Psoas muscle (tissue), 7 donors: ENCODE measurements at regions not wholly inside any gene's neighbourhood (a gene's known extent, or its start where the extent isn't known, plus 50 kb on each side); places are given as distances from the start of the nearest gene placed in this dataset.

Experiments
- ATAC-seq, 4 donors: fragments of 200-7000 bp; cut with Tn5 transposase; one replicate each; pipeline ENCODE4 v1.9.1; 2020; ENCODE audit warnings: moderate library complexity in 3 of 4, mild to moderate bottlenecking in 2 of 4
- DNase-seq, 2 donors: peaks; one replicate each; pipeline ENCODE4 v3.0.0-alpha.2; 2020
- H3K27ac ChIP-seq: fragments of 200-600 bp; one replicate; pipeline ENCODE4 v1.8.0; 2022
- H3K27me3 ChIP-seq, 3 donors: fragments of 200-600 bp in 1 of 3; one replicate each; pipeline versions ENCODE4 v1.6.1 to v1.8.0; 2013 to 2022; ENCODE audit warnings: low read length in 2 of 3, mild to moderate bottlenecking in 2 of 3, moderate library complexity in 1 of 3; ENCODE audit not compliant: insufficient read depth in 3 of 3
- H3K36me3 ChIP-seq, 2 donors: fragments of 200-600 bp in 1 of 2; one replicate each; pipeline versions ENCODE4 v1.6.1 to v1.8.0; 2013 to 2022; ENCODE audit warnings: low read depth in 1 of 2, mild to moderate bottlenecking in 1 of 2, moderate library complexity in 1 of 2; ENCODE audit not compliant: insufficient read depth in 1 of 2
- H3K4me1 ChIP-seq: fragments of 200-600 bp; one replicate; pipeline ENCODE4 v1.8.0; 2022
- H3K4me3 ChIP-seq: fragments of 200-600 bp; one replicate; pipeline ENCODE4 v1.8.0; 2022; ENCODE audit warnings: mild to moderate bottlenecking
- H3K9me3 ChIP-seq: fragments of 200-600 bp; one replicate; pipeline ENCODE4 v1.8.0; 2022
- WGBS, 3 donors: extraction: QIAGEN DNeasy Blood & Tissue Kit; methylation state at CpG; one replicate each; pipeline versions ENCODE4 v1.1.6 to v1.1.7; 2013; 5-methylcytosine and 5-hydroxymethylcytosine counted together
- intact Hi-C, 2 donors: fragments of 100-400 bp; cut with DNase I; formaldehyde crosslinking; loops; one replicate each; pipeline versions ENCODE4 v1.11.0 to v1.14.2; 2022
- TF ChIP-seq, protein P1 (sequence below): fragments of 200-600 bp; IDR thresholded peaks from one replicate; pipeline ENCODE4 v1.8.0; 2022; ENCODE audit warnings: antibody characterized with exemption
- donor health status: healthy with polysubstance abuse.
- donor health status: DM: no; HTN: no; CAD: no; lungs with moderate emphysema.
- donor health status: Bipolar disorder and iron deficiency.
- donor health status: healthy.
- donor health status: DM: yes; HTN: yes; CAD: no.
- donor health status: DM: no; HTN: no; CAD: no.
- donor health status: DM: yes; HTN: yes; CAD: no.

DNA sequence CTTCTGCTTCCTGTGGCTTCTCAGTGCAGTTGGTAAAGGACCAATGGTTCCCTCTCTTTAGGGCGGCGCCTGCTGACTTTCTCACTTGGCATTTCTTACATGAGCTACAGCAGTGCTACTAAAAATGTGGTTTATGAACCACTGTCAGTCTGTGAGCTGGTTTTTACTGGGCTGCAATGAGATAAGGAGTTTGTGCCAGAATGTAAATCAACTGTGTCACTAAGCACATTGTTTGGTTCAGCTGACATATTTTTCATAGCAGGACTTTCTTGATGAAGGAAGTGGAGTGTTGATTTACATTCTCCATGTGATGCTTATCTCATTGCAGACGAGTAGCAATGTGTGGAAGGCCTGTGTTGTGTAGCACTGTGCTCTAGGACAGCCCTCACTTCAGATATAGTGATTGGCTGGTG, 463.3 kb downstream of the SOX6 start:
- TF ChIP-seq, protein P1, sequence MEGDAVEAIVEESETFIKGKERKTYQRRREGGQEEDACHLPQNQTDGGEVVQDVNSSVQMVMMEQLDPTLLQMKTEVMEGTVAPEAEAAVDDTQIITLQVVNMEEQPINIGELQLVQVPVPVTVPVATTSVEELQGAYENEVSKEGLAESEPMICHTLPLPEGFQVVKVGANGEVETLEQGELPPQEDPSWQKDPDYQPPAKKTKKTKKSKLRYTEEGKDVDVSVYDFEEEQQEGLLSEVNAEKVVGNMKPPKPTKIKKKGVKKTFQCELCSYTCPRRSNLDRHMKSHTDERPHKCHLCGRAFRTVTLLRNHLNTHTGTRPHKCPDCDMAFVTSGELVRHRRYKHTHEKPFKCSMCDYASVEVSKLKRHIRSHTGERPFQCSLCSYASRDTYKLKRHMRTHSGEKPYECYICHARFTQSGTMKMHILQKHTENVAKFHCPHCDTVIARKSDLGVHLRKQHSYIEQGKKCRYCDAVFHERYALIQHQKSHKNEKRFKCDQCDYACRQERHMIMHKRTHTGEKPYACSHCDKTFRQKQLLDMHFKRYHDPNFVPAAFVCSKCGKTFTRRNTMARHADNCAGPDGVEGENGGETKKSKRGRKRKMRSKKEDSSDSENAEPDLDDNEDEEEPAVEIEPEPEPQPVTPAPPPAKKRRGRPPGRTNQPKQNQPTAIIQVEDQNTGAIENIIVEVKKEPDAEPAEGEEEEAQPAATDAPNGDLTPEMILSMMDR = no peak
- WGBS, 3 donors = 23 to 48% (median 28%) methylated on average over 3 of the region's 3 CpGs
- no peak overlapping the region for H3K4me3 ChIP-seq
- H3K9me3 ChIP-seq = no peaks in the 10 kb centered on the region
- ATAC-seq (peak; percentile 16 to 43 (median 36)), DNase-seq (no peak)
- intact Hi-C loops = loop anchor here in 1 of 2 donors (10.0 kb wide), 1 partner anchor 248 kb away; no protein-coding TSS in a partner anchor
- H3K27ac ChIP-seq = peak overlapping the region; percentile 41
- H3K36me3 ChIP-seq = no peaks in the 10 kb centered on the region
- peaks cover 30% of the 10 kb centered on the region for H3K4me1 ChIP-seq
- H3K27me3 ChIP-seq = no peaks in the 10 kb centered on the region

DNA sequence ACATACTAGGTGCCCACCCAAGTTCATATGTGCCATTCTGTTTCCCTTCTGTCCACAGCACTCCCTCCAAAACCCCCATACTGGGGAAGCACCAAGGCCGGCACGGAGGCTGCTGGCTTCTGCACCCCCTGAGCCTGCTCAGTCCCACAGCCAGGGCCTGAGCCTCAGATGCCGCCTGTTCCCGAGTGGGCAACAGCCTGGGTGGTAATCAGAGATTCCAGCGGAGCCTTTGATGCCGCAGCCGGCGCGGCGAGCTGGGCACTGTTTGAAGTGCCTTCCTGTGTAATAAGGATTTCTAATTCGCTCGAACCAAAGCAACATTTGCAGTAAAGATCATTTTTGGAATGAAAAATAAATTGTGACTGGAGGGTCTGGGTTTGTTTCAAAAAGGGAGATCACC, 460.3 kb downstream of the SOX6 start:
- Histone ChIP-seq H3K27me3 (no peaks in the 10 kb centered on the region), H3K4me3 (no peak overlapping the region), H3K36me3 (no peaks in the 10 kb centered on the region), H3K9me3 (no peaks in the 10 kb centered on the region), H3K4me1 (peaks cover 30% of the 10 kb centered on the region), H3K27ac (peak overlapping the region; percentile 31)
- intact Hi-C loops = loop anchor here in 1 of 2 donors (10.0 kb wide), 1 partner anchor 251 kb away; no protein-coding TSS in a partner anchor
- TF ChIP-seq, protein P1 = no peak
- no peak for DNase-seq
- ATAC-seq = peak in 2 of 4 donors; percentile 10 to 15
- WGBS, 3 donors = 58 to 76% (median 59%) methylated on average over 12 of the region's 12 CpGs

DNA sequence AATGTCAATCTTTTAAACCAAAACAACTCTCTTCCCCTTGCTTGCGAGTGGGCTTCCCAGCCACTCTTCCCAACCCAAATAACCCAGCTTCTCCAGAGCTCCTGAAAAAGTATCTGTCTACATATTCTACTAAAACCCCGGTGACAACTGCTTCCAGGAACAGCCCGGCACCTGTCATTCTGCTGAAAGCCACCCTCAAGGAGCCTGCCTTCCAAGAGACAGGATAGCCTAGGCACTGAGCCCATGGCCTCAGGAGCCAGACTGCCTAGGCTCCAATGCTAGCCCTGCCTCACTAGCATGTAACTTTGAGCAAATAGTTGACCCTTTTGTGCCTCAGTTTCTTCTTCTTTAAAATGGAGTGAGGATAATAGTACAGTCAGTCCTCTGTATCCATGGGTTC, 459.8 kb downstream of the SOX6 start:
- 30 to 62% (median 32%) methylated on average over 3 of the region's 3 CpGs for WGBS, 3 donors
- peak; percentile 83 to 89 (median 86) for ATAC-seq
- TF ChIP-seq, protein P1 = no peak
- intact Hi-C loops = loop anchor here in 1 of 2 donors (10.0 kb wide), 1 partner anchor 252 kb away; no protein-coding TSS in a partner anchor
- Histone ChIP-seq H3K27ac (peak overlapping the region; percentile 31), H3K4me3 (no peak overlapping the region), H3K4me1 (peaks cover 30% of the 10 kb centered on the region), H3K9me3 (no peaks in the 10 kb centered on the region), H3K27me3 (no peaks in the 10 kb centered on the region), H3K36me3 (no peaks in the 10 kb centered on the region)
- peak in 1 of 2 donors; percentile 29 for DNase-seq

DNA sequence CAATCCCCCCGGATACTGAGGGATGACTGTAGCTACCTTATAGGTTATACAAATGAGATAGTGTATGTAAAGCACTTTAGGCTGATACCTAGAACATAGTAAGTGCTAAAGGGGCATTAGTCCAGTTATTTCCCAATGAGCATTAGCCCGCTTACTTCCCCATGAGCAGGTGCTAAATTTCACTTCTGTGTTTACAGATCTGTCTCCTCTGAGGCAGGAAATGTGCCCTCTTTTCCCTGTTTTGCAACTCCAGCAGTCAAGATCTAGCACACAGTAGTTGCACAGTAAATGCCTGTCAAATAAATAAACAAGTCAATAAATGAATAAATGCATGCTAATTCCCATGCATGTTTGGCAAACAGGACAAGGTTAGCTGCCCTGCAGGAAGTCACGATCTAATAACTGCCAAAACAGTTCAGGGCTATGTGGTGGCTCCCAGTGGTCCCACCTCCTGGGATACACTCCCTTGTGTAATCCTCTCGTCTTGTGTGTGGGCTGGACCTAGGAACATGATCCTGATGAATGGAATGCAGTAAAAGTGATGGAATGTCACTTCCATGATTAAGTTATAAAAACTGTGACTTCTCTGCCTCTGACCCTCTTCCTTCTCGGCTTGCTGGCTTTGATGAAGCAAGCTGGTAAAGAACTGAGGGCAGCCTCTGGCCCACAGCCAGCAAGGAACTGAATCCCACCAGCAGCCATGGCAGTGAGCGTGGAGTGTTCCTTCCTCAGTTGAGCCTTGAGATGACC, 459.0 kb downstream of the SOX6 start:
- H3K27ac ChIP-seq = peak overlapping the region; percentile 31
- H3K4me1 ChIP-seq = peaks cover 30% of the 10 kb centered on the region
- DNase-seq (no peak), ATAC-seq (peak in 3 of 4 donors; percentile 50 to 64 (median 52))
- H3K4me3 ChIP-seq = no peak overlapping the region
- 53 to 58% (median 58%) methylated on average over 6 of the region's 6 CpGs for WGBS, 3 donors
- TF ChIP-seq, protein P1 = no peak
- H3K9me3 ChIP-seq = no peaks in the 10 kb centered on the region
- intact Hi-C loops = loop anchor here in 1 of 2 donors (10.0 kb wide), 1 partner anchor 253 kb away; no protein-coding TSS in a partner anchor
- H3K27me3 ChIP-seq = no peaks in the 10 kb centered on the region
- no peaks in the 10 kb centered on the region for H3K36me3 ChIP-seq
